IPS DF 19.7 (cell line): ENCODE measurements at regions not wholly inside any gene's neighbourhood (a gene's known extent, or its start where the extent isn't known, plus 50 kb on each side); places are given as distances from the start of the nearest gene placed in this dataset.
"Not testable (repeated sequence)": the region's sequence is repeated elsewhere in the genome, so short reads cannot be mapped to it uniquely, and the experiment has no call there.

Experiments
- DNase-seq: peaks from one replicate; pipeline ENCODE4 v3.0.0-alpha.2; 2013; ENCODE audit warnings: low read depth, low spot score

- DNase-seq: no peak
Observed at GRCh38 chrX:140071037-140071436, 105.7 kb upstream of the CXorf66 start.

GRCh38 chrX:140065961-140066662 lies 100.8 kb upstream of the CXorf66 start:
- DNase-seq: no peak

- DNase-seq: no peak
Observed at GRCh38 chrX:140064993-140065392, 99.7 kb upstream of the CXorf66 start.

GRCh38 chrX:140057001-140057411 lies 91.7 kb upstream of the CXorf66 start:
- DNase-seq: peak; percentile 25

- DNase-seq: no peak
Observed at GRCh38 chrX:140053846-140054245, 88.5 kb upstream of the CXorf66 start.

- no peak for DNase-seq
Observed at GRCh38 chrX:140050906-140051305, 85.6 kb upstream of the CXorf66 start.

GRCh38 chrX:140040386-140040785 lies 75.1 kb upstream of the CXorf66 start:
- DNase-seq: no peak

GRCh38 chrX:140038842-140039241 lies 73.5 kb upstream of the CXorf66 start:
- no peak for DNase-seq

GRCh38 chrX:140034916-140035315 lies 69.6 kb upstream of the CXorf66 start:
- DNase-seq: no peak

GRCh38 chrX:140022482-140022881 lies 57.2 kb upstream of the CXorf66 start:
- DNase-seq: no peak

GRCh38 chrX:140019134-140019533 lies 53.8 kb upstream of the CXorf66 start:
- DNase-seq: not testable (repeated sequence)
